ENCODE measurements at regions not wholly inside any gene's neighbourhood (a gene's known extent, or its start where the extent isn't known, plus 50 kb on each side); places are given as distances from the start of the nearest gene placed in this dataset.
A peak's percentile ranks its signal among the peaks of the same experiment; 100 is the strongest.

DNA sequence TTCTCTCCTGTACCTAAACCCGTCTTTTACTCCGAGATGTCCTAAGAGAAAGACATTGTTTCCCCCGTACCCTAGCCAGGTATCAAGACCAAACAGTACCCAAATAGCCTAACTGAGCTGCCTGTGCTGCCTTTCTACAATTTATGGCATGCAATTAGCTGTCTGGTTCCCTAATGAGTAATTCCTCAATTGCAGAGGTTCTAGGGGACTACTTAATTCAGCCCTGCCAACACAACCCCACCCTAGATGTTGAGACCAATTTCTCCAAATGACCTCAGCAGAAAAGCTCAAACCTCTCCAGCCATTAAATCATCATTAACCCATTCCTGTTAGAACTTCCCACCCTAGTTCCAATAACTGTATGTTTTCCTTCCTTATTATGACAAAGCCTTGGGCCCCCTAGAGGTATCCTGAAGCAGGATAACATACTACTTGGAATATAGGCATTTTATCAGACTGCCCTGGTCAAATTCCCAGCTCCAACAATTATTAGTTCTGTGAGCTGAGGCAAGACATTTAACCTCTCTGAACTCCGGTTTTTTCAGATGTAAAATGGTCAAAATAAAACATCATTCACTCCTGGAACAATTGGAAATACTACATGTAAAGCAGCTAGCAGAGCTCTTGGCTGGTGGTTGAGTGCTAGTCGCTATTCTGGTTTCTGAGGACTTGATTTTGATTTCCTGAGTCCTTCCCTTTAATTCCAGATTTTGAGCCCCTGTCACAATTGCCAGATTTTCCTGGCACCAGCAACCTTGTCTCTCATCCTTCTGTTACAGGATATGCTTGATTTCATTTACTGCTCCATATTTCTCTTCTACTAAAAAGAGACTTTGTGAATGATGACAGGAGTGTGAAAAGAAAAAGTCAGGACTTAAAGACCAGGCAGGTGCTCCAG is 244.6 kb upstream of the TENM3 start:
- TF ChIP-seq, protein P1, sequence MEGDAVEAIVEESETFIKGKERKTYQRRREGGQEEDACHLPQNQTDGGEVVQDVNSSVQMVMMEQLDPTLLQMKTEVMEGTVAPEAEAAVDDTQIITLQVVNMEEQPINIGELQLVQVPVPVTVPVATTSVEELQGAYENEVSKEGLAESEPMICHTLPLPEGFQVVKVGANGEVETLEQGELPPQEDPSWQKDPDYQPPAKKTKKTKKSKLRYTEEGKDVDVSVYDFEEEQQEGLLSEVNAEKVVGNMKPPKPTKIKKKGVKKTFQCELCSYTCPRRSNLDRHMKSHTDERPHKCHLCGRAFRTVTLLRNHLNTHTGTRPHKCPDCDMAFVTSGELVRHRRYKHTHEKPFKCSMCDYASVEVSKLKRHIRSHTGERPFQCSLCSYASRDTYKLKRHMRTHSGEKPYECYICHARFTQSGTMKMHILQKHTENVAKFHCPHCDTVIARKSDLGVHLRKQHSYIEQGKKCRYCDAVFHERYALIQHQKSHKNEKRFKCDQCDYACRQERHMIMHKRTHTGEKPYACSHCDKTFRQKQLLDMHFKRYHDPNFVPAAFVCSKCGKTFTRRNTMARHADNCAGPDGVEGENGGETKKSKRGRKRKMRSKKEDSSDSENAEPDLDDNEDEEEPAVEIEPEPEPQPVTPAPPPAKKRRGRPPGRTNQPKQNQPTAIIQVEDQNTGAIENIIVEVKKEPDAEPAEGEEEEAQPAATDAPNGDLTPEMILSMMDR (IDR thresholded peaks at IDR 0.05): no peak
- 79 to 80% methylated on average over 5 of the region's 5 CpGs for WGBS, 2 donors
- Histone ChIP-seq H3K9me3 (no peaks in the 10 kb centered on the region), H3K4me3 (no peak overlapping the region), H3K36me3 (no peaks in the 10 kb centered on the region), H3K27ac (no peak overlapping the region), H3K27me3 (no peaks in the 10 kb centered on the region), H3K4me1 (no peaks in the 10 kb centered on the region)
- no peak for DNase-seq
- peak in 1 of 8 donors; percentile 16 for ATAC-seq
- intact Hi-C loops (cut with DNase I): no loop called here

DNA sequence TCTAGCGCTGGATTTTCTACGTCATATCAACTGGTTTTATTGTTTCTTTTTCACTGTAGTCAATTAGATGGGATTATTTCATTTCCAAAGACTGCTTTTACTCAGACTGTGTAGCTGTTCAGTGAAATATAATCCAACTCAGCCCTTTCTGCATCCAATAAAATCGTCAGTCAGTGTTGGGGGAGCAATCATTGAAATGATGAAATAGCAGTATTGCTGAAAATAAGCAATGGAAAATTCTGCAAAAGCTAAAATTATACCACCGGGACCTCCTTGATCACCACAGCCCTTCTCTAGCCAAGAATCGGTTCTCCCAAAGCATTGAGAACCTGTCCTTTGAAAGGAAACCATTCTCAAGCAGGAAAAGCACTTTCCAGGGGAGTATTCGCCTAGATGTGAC is 243.1 kb upstream of the TENM3 start:
- WGBS, 2 donors: 81 to 83% methylated on average over 6 of the region's 6 CpGs
- H3K4me3 ChIP-seq: no peak overlapping the region
- peaks cover 0 to 10% (median 0%) of the 10 kb centered on the region in 11 donors for H3K9me3 ChIP-seq
- no peak for DNase-seq
- no peak for ATAC-seq
- TF ChIP-seq, protein P1 (IDR thresholded peaks at IDR 0.05): no peak
- H3K4me1 ChIP-seq: no peaks in the 10 kb centered on the region
- H3K36me3 ChIP-seq: no peaks in the 10 kb centered on the region
- no peak overlapping the region for H3K27ac ChIP-seq
- intact Hi-C loops (cut with DNase I): no loop called here
- H3K27me3 ChIP-seq: no peaks in the 10 kb centered on the region

DNA sequence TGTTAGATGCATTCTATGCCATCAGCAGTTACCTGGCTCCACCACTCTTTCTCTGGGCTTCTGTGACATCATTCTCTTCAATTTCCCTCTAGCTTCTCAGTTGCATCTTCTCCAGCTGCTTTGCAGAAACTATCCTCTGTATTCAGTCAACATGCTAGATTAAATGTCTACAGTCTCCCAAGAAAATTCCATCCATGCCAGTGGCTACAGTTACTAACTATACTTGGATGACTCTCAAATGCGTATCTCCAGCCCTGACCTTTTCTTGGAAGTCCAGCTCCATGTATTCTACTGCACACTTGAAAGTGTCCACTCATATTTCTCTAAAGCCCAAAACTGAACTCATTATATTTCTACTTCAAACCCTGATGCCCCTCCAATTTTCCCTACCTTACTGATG is 232.3 kb upstream of the TENM3 start:
- Histone ChIP-seq H3K9me3 (peaks cover 0 to 5% (median 0%) of the 10 kb centered on the region in 11 donors), H3K4me3 (no peak overlapping the region), H3K27ac (no peak overlapping the region), H3K4me1 (no peaks in the 10 kb centered on the region), H3K27me3 (no peaks in the 10 kb centered on the region), H3K36me3 (no peaks in the 10 kb centered on the region)
- no peak for ATAC-seq
- no peak for DNase-seq
- intact Hi-C loops (cut with DNase I): no loop called here
- 85 to 90% methylated on average over 1 of the region's 1 CpG for WGBS, 2 donors
- TF ChIP-seq, protein P1 (IDR thresholded peaks at IDR 0.05): no peak

DNA sequence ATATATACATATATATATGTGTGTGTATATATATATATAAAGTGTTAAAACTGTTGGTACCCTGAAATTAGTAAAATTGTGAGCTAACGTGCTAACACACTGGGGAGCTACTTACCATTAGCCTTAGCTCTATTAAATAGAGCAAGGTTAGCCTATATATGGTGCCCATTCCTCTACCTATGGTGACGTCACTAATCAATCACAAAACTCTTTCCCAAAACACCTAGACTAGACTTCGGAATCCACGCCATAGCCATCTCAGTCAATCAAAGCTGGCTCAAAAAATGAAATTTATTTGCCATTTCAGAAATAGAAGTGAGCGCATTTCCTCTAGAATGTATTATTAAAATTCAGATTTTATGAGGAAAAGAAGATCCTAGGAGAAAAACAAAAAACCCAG is 229.0 kb upstream of the TENM3 start:
- TF ChIP-seq, protein P1 (IDR thresholded peaks at IDR 0.05): no peak
- H3K9me3 ChIP-seq: no peaks in the 10 kb centered on the region
- H3K27ac ChIP-seq: no peak overlapping the region
- no peaks in the 10 kb centered on the region for H3K27me3 ChIP-seq
- intact Hi-C loops (cut with DNase I): no loop called here
- H3K4me3 ChIP-seq: no peak overlapping the region
- WGBS, 2 donors: 73 to 77% methylated on average over 5 of the region's 5 CpGs
- ATAC-seq (no peak), DNase-seq (no peak)
- H3K4me1 ChIP-seq: no peaks in the 10 kb centered on the region
- H3K36me3 ChIP-seq: no peaks in the 10 kb centered on the region
